ENCODE measurements at regions not wholly inside any gene's neighbourhood (a gene's known extent, or its start where the extent isn't known, plus 50 kb on each side); places are given as distances from the start of the nearest gene placed in this dataset.

GRCh38 chr4:1476140-1476513, 69.9 kb upstream of the NKX1-1 start:
- Histone ChIP-seq H4K20me1 (ENCODE audit: low read depth, low read length) (no peaks in the 10 kb centered on the region), H3K27ac (ENCODE audit: low read depth, low read length) (no peak overlapping the region), H3K27me3 (ENCODE audit: low read length) (no peaks in the 10 kb centered on the region), H3K79me2 (ENCODE audit: insufficient read depth, low read length) (no peaks in the 10 kb centered on the region), H3F3A (ENCODE audit: insufficient read depth) (no peaks in the 10 kb centered on the region), H2AFZ (ENCODE audit: low read depth, low read length, severe bottlenecking) (no peak overlapping the region), H3K9ac (ENCODE audit: low read length) (no peak overlapping the region), H3K9me2 (replicated peaks; ENCODE audit: insufficient read depth, low read length) (no peaks in the 10 kb centered on the region), H3K36me3 (ENCODE audit: low read length) (no peaks in the 10 kb centered on the region), H3K4me3 (ENCODE audit: insufficient read depth, low read length, poor library complexity, severe bottlenecking) (no peak overlapping the region), H3K9me3 (ENCODE audit: insufficient read depth, low read length) (no peaks in the 10 kb centered on the region), H3K4me2 (ENCODE audit: low read depth, low read length, poor library complexity, severe bottlenecking) (no peak overlapping the region)
- no peak for TF ChIP-seq EZH2phosphoT487 (conservative IDR thresholded peaks at IDR 0.05; ENCODE audit: low read length)
- TF ChIP-seq, protein P1, sequence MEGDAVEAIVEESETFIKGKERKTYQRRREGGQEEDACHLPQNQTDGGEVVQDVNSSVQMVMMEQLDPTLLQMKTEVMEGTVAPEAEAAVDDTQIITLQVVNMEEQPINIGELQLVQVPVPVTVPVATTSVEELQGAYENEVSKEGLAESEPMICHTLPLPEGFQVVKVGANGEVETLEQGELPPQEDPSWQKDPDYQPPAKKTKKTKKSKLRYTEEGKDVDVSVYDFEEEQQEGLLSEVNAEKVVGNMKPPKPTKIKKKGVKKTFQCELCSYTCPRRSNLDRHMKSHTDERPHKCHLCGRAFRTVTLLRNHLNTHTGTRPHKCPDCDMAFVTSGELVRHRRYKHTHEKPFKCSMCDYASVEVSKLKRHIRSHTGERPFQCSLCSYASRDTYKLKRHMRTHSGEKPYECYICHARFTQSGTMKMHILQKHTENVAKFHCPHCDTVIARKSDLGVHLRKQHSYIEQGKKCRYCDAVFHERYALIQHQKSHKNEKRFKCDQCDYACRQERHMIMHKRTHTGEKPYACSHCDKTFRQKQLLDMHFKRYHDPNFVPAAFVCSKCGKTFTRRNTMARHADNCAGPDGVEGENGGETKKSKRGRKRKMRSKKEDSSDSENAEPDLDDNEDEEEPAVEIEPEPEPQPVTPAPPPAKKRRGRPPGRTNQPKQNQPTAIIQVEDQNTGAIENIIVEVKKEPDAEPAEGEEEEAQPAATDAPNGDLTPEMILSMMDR (IDR thresholded peaks at IDR 0.05; ENCODE audit: insufficient read depth, low read length, poor library complexity, severe bottlenecking), result no peak

DNA sequence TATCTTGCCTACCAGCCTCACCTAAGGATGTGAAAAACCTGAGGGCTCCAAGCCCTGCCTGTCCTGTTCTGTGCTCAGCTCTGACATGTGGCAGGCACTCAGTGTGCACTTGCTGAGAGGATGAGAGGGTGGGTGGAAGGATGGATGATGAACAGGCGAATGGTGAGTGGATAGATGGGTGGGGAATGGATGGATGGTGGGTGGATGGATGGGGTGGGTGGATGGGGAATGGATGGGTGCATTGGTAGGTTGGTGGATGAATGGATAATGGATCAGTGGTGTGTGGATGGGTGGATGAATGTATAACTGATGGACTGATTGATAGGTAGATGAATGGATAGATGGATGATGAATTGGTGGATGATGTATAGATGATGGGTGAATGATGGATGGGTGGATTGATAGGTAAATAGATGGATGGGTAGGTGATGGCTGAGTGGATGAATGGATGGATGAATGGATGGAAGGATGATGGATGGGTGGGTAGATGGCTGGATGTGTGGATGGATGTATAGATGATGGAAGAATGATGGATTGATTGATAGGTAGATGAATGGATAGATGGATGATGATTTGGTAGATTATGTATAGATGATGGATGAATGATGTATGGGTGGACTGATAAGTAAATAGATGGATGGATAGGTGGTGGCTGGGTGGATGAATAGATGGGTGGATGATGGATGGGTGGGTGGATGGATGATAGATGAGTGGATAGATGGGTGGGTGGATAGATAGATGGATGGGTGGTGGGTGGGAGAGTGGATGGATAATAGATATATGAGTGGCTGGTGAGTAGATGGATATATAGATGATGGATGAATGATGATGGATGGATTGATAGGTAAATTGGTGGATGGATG, 69.3 kb upstream of the NKX1-1 start:
- no peaks in the 10 kb centered on the region for H3K9me2 ChIP-seq (replicated peaks; ENCODE audit: insufficient read depth, low read length)
- no peak overlapping the region for H3K4me3 ChIP-seq (ENCODE audit: insufficient read depth, low read length, poor library complexity, severe bottlenecking)
- no peak overlapping the region for H3K9ac ChIP-seq (ENCODE audit: low read length)
- no peak overlapping the region for H3K27ac ChIP-seq (ENCODE audit: low read depth, low read length)
- no peaks in the 10 kb centered on the region for H3K36me3 ChIP-seq (ENCODE audit: low read length)
- TF ChIP-seq EZH2phosphoT487 (conservative IDR thresholded peaks at IDR 0.05; ENCODE audit: low read length), result no peak
- TF ChIP-seq, protein P1 (IDR thresholded peaks at IDR 0.05; ENCODE audit: insufficient read depth, low read length, poor library complexity, severe bottlenecking), result no peak
- H3K4me2 ChIP-seq (ENCODE audit: low read depth, low read length, poor library complexity, severe bottlenecking), result no peak overlapping the region
- no peaks in the 10 kb centered on the region for H3K27me3 ChIP-seq (ENCODE audit: low read length)
- H3K9me3 ChIP-seq (ENCODE audit: insufficient read depth, low read length), result no peaks in the 10 kb centered on the region
- no peaks in the 10 kb centered on the region for H4K20me1 ChIP-seq (ENCODE audit: low read depth, low read length)
- no peak overlapping the region for H2AFZ ChIP-seq (ENCODE audit: low read depth, low read length, severe bottlenecking)
- no peaks in the 10 kb centered on the region for H3K79me2 ChIP-seq (ENCODE audit: insufficient read depth, low read length)
- no peaks in the 10 kb centered on the region for H3F3A ChIP-seq (ENCODE audit: insufficient read depth)

GRCh38 chr4:1474126-1475090, 68.2 kb upstream of the NKX1-1 start:
- H3K4me2 ChIP-seq (ENCODE audit: low read depth, low read length, poor library complexity, severe bottlenecking), result no peak overlapping the region
- no peaks in the 10 kb centered on the region for H3F3A ChIP-seq (ENCODE audit: insufficient read depth)
- TF ChIP-seq, protein P1 (IDR thresholded peaks at IDR 0.05; ENCODE audit: insufficient read depth, low read length, poor library complexity, severe bottlenecking), result no peak
- TF ChIP-seq EZH2phosphoT487 (conservative IDR thresholded peaks at IDR 0.05; ENCODE audit: low read length), result no peak

More at GRCh38 chr4:1474126-1475090, 68.2 kb upstream of the NKX1-1 start:
- H4K20me1 ChIP-seq (ENCODE audit: low read depth, low read length), result no peaks in the 10 kb centered on the region
- H3K79me2 ChIP-seq (ENCODE audit: insufficient read depth, low read length), result no peaks in the 10 kb centered on the region
- no peak overlapping the region for H2AFZ ChIP-seq (ENCODE audit: low read depth, low read length, severe bottlenecking)
- H3K9me2 ChIP-seq (replicated peaks; ENCODE audit: insufficient read depth, low read length), result no peaks in the 10 kb centered on the region
- no peak overlapping the region for H3K4me3 ChIP-seq (ENCODE audit: insufficient read depth, low read length, poor library complexity, severe bottlenecking)
- no peaks in the 10 kb centered on the region for H3K9me3 ChIP-seq (ENCODE audit: insufficient read depth, low read length)
- H3K27me3 ChIP-seq (ENCODE audit: low read length), result no peaks in the 10 kb centered on the region
- H3K36me3 ChIP-seq (ENCODE audit: low read length), result no peaks in the 10 kb centered on the region
- H3K9ac ChIP-seq (ENCODE audit: low read length), result no peak overlapping the region
- no peak overlapping the region for H3K27ac ChIP-seq (ENCODE audit: low read depth, low read length)
